HAP-1 (cell line): ENCODE measurements at regions not wholly inside any gene's neighbourhood (a gene's known extent, or its start where the extent isn't known, plus 50 kb on each side); places are given as distances from the start of the nearest gene placed in this dataset.
A peak's percentile ranks its signal among the peaks of the same experiment; 100 is the strongest.

Experiments
- DNase-seq, 2 experiments: peaks; one replicate each; pipeline ENCODE4 v3.0.0-alpha.2; 2016 to 2020; ENCODE audit warnings: low spot score in 2 of 2
- H3K27me3 ChIP-seq: fragments of 250-450 bp; sonication (Bioruptor Pico); 2 replicates; pipeline ENCODE4 v1.5.1; 2020; ENCODE audit warnings: low read depth, mild to moderate bottlenecking, moderate library complexity
- H3K36me3 ChIP-seq: fragments of 250-450 bp; sonication (Bioruptor Pico); replicated peaks from 2 replicates; pipeline ENCODE4 v1.5.1; 2020; ENCODE audit warnings: mild to moderate bottlenecking
- H3K4me1 ChIP-seq: fragments of 250-450 bp; sonication (Bioruptor Pico); 2 replicates; pipeline ENCODE4 v1.5.1; 2020; ENCODE audit warnings: mild to moderate bottlenecking
- H3K4me3 ChIP-seq: fragments of 250-450 bp; sonication (Bioruptor Pico); 2 replicates; pipeline ENCODE4 v1.5.1; 2020; ENCODE audit warnings: mild to moderate bottlenecking, moderate library complexity
- H3K9me3 ChIP-seq: fragments of 250-450 bp; sonication (Bioruptor Pico); 2 replicates; pipeline ENCODE4 v1.5.1; 2020; ENCODE audit warnings: mild to moderate bottlenecking, moderate library complexity
- in situ Hi-C: fragments of 300-500 bp; cut with MboI; formaldehyde crosslinking; loops from 3 replicates; pipeline ENCODE4 v1.14.3; 2020; ENCODE audit warnings: low sequenced_read_pairs, inconsistent platforms, mixed read lengths

- no peaks in the 10 kb centered on the region for H3K9me3 ChIP-seq
- no peak for DNase-seq
- H3K27me3 ChIP-seq, result no peaks in the 10 kb centered on the region
- H3K4me3 ChIP-seq, result no peak overlapping the region
- in situ Hi-C loops, result no loop called here
- H3K4me1 ChIP-seq, result no peaks in the 10 kb centered on the region
- no peaks in the 10 kb centered on the region for H3K36me3 ChIP-seq
These were observed 180.5 kb upstream of the MPHOSPH6 start for GRCh38 chr16:82350560-82350959.

- in situ Hi-C loops, result no loop called here
These were observed 175.3 kb upstream of the MPHOSPH6 start for GRCh38 chr16:82345318-82345717.

GRCh38 chr16:82344157-82344556 is 174.1 kb upstream of the MPHOSPH6 start:
- in situ Hi-C loops, result no loop called here
- H3K4me3 ChIP-seq, result no peak overlapping the region
- H3K4me1 ChIP-seq, result no peaks in the 10 kb centered on the region
- peak in 1 of 2 experiments; percentile 9 for DNase-seq
- H3K27me3 ChIP-seq, result no peaks in the 10 kb centered on the region
- no peaks in the 10 kb centered on the region for H3K9me3 ChIP-seq
- no peaks in the 10 kb centered on the region for H3K36me3 ChIP-seq

More at GRCh38 chr16:82345318-82345717, 175.3 kb upstream of the MPHOSPH6 start:
- no peaks in the 10 kb centered on the region for H3K36me3 ChIP-seq
- no peak overlapping the region for H3K4me3 ChIP-seq
- DNase-seq, result no peak
- no peaks in the 10 kb centered on the region for H3K27me3 ChIP-seq
- no peaks in the 10 kb centered on the region for H3K4me1 ChIP-seq
- no peaks in the 10 kb centered on the region for H3K9me3 ChIP-seq

GRCh38 chr16:82341146-82341669 is 171.2 kb upstream of the MPHOSPH6 start:
- Histone ChIP-seq H3K9me3 (no peaks in the 10 kb centered on the region), H3K27me3 (no peaks in the 10 kb centered on the region), H3K36me3 (no peaks in the 10 kb centered on the region), H3K4me3 (no peak overlapping the region), H3K4me1 (no peaks in the 10 kb centered on the region)
- no peak for DNase-seq
- in situ Hi-C loops, result no loop called here

- no peak overlapping the region for H3K4me3 ChIP-seq
- H3K9me3 ChIP-seq, result no peaks in the 10 kb centered on the region
- H3K36me3 ChIP-seq, result no peaks in the 10 kb centered on the region
- no peaks in the 10 kb centered on the region for H3K4me1 ChIP-seq
- in situ Hi-C loops, result no loop called here
- no peak for DNase-seq
- H3K27me3 ChIP-seq, result no peaks in the 10 kb centered on the region
These were observed 170.5 kb upstream of the MPHOSPH6 start for GRCh38 chr16:82340531-82340930.

GRCh38 chr16:82337355-82337754 is 167.3 kb upstream of the MPHOSPH6 start:
- Histone ChIP-seq H3K27me3 (no peaks in the 10 kb centered on the region), H3K9me3 (no peaks in the 10 kb centered on the region), H3K4me3 (no peak overlapping the region), H3K4me1 (no peaks in the 10 kb centered on the region), H3K36me3 (no peaks in the 10 kb centered on the region)
- DNase-seq, result no peak
- in situ Hi-C loops, result no loop called here

GRCh38 chr16:82331974-82332750 is 162.1 kb upstream of the MPHOSPH6 start:
- in situ Hi-C loops, result no loop called here
- no peaks in the 10 kb centered on the region for H3K4me1 ChIP-seq
- no peaks in the 10 kb centered on the region for H3K27me3 ChIP-seq
- H3K9me3 ChIP-seq, result no peaks in the 10 kb centered on the region
- DNase-seq, result no peak
- H3K4me3 ChIP-seq, result no peak overlapping the region
- no peaks in the 10 kb centered on the region for H3K36me3 ChIP-seq

GRCh38 chr16:82331397-82331796 is 161.4 kb upstream of the MPHOSPH6 start:
- no peaks in the 10 kb centered on the region for H3K27me3 ChIP-seq
- no peak for DNase-seq
- no peaks in the 10 kb centered on the region for H3K36me3 ChIP-seq
- no peaks in the 10 kb centered on the region for H3K9me3 ChIP-seq
- H3K4me3 ChIP-seq, result no peak overlapping the region
- in situ Hi-C loops, result no loop called here
- H3K4me1 ChIP-seq, result no peaks in the 10 kb centered on the region

- H3K4me3 ChIP-seq, result no peak overlapping the region
- no peaks in the 10 kb centered on the region for H3K36me3 ChIP-seq
- no peaks in the 10 kb centered on the region for H3K27me3 ChIP-seq
- no peaks in the 10 kb centered on the region for H3K4me1 ChIP-seq
- no peak for DNase-seq
- in situ Hi-C loops, result no loop called here
- H3K9me3 ChIP-seq, result no peaks in the 10 kb centered on the region
These were observed 159.6 kb upstream of the MPHOSPH6 start for GRCh38 chr16:82329504-82330192.

- no peaks in the 10 kb centered on the region for H3K27me3 ChIP-seq
- no peak overlapping the region for H3K4me3 ChIP-seq
- H3K36me3 ChIP-seq, result no peaks in the 10 kb centered on the region
- H3K9me3 ChIP-seq, result no peaks in the 10 kb centered on the region
- in situ Hi-C loops, result no loop called here
- DNase-seq, result no peak
- no peaks in the 10 kb centered on the region for H3K4me1 ChIP-seq
These were observed 159.0 kb upstream of the MPHOSPH6 start for GRCh38 chr16:82328881-82329469.

- no peaks in the 10 kb centered on the region for H3K27me3 ChIP-seq
- DNase-seq, result no peak
- no peak overlapping the region for H3K4me3 ChIP-seq
- no peaks in the 10 kb centered on the region for H3K36me3 ChIP-seq
- no peaks in the 10 kb centered on the region for H3K4me1 ChIP-seq
- H3K9me3 ChIP-seq, result no peaks in the 10 kb centered on the region; the same call in 1 of the 2 replicates
- in situ Hi-C loops, result no loop called here
These were observed 153.1 kb upstream of the MPHOSPH6 start for GRCh38 chr16:82323171-82323570.

- no peaks in the 10 kb centered on the region for H3K36me3 ChIP-seq
- no peaks in the 10 kb centered on the region; the same call in 1 of the 2 replicates for H3K9me3 ChIP-seq
- in situ Hi-C loops, result no loop called here
- H3K4me3 ChIP-seq, result no peak overlapping the region
- no peaks in the 10 kb centered on the region for H3K4me1 ChIP-seq
- no peaks in the 10 kb centered on the region for H3K27me3 ChIP-seq
- DNase-seq, result no peak
These were observed 152.2 kb upstream of the MPHOSPH6 start for GRCh38 chr16:82322177-82322576.

- H3K36me3 ChIP-seq, result no peaks in the 10 kb centered on the region
- H3K4me1 ChIP-seq, result no peaks in the 10 kb centered on the region
- no peak for DNase-seq
- H3K4me3 ChIP-seq, result no peak overlapping the region
- no peaks in the 10 kb centered on the region for H3K27me3 ChIP-seq
- H3K9me3 ChIP-seq, result no peaks in the 10 kb centered on the region; the same call in 1 of the 2 replicates
- in situ Hi-C loops, result no loop called here
These were observed 149.0 kb upstream of the MPHOSPH6 start for GRCh38 chr16:82319038-82319437.
